ENCODE measurements at regions not wholly inside any gene's neighbourhood (a gene's known extent, or its start where the extent isn't known, plus 50 kb on each side); places are given as distances from the start of the nearest gene placed in this dataset.
"Not testable (repeated sequence)": the region's sequence is repeated elsewhere in the genome, so short reads cannot be mapped to it uniquely, and the experiment has no call there.

DNA sequence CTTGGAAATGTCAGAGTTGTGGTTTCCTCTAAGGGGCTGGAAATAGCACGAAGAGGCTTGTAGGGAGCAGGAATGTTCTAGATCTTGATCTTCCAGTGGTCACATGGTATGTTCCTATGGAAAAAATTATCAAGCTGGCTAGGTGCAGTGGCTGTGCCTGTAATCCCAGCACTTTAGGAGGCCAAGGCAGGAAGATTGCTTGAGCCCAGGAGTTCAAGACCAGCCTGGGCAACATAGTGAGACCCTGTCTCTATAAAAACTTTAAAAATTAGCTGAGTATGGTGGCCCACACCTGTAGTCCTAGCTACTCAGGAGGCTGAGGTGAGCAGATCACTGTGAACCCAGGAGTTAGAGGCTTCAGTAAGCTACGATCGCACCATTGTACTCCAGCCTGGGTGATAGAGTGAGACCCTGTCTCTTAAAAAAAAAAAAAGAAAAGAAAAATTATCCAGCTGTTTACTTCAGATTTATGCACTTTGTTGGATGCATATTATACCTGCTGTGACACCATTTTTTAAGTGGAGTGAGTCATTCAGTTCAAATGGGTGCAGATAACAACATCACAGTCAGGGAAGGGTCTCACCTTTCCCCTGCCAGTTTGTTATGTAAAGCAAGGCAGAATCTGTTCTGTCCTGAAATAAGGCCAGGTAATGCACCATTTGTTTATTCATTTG lies 65.7 kb upstream of the LYRM9 start:
- ChIA-PET POLR2A (no interaction called here), CTCF (no interaction called here)
- H3K4me1 Mint-ChIP-seq (ENCODE audit: low read depth), result no peaks in the 10 kb centered on the region
- no peaks in the 10 kb centered on the region for H3K36me3 Mint-ChIP-seq (ENCODE audit: low read depth)
- no peak overlapping the region for H3K4me3 Mint-ChIP-seq
- Histone ChIP-seq H3K36me3 (ENCODE audit: insufficient read depth, low read length) (no peaks in the 10 kb centered on the region), H3K27me3 (ENCODE audit: control insufficient read depth in 1 of 2, insufficient read depth in 2 of 2, low read length in 2 of 2) (no peaks in the 10 kb centered on the region), H3K4me3 (ENCODE audit: low read length) (no peak overlapping the region), H3K27ac (ENCODE audit: low read depth in 1 of 2, low read length in 2 of 2) (no peak overlapping the region), H3K9me3 (ENCODE audit: control insufficient read depth in 1 of 2, insufficient read depth in 1 of 2, low read length in 2 of 2) (no peaks in the 10 kb centered on the region), H3K4me1 (ENCODE audit: insufficient read depth, low read length) (no peaks in the 10 kb centered on the region)
- peaks cover 11% of the 10 kb centered on the region for H3K27me3 Mint-ChIP-seq
- no peak for DNase-seq
- H3K9me3 Mint-ChIP-seq, result no peaks in the 10 kb centered on the region
- no peak for ATAC-seq (ENCODE audit: poor library complexity)
- intact Hi-C loops (cut with DNase I, micrococcal nuclease), result no loop called here
- H3K27ac Mint-ChIP-seq, result no peak overlapping the region
- TF ChIP-seq, protein P1, sequence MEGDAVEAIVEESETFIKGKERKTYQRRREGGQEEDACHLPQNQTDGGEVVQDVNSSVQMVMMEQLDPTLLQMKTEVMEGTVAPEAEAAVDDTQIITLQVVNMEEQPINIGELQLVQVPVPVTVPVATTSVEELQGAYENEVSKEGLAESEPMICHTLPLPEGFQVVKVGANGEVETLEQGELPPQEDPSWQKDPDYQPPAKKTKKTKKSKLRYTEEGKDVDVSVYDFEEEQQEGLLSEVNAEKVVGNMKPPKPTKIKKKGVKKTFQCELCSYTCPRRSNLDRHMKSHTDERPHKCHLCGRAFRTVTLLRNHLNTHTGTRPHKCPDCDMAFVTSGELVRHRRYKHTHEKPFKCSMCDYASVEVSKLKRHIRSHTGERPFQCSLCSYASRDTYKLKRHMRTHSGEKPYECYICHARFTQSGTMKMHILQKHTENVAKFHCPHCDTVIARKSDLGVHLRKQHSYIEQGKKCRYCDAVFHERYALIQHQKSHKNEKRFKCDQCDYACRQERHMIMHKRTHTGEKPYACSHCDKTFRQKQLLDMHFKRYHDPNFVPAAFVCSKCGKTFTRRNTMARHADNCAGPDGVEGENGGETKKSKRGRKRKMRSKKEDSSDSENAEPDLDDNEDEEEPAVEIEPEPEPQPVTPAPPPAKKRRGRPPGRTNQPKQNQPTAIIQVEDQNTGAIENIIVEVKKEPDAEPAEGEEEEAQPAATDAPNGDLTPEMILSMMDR (IDR thresholded peaks at IDR 0.05), result no peak

GRCh38 chr17:27959382-27959709 lies 66.2 kb upstream of the LYRM9 start:
- H3K4me3 Mint-ChIP-seq, result no peak overlapping the region
- no peaks in the 10 kb centered on the region for H3K4me1 Mint-ChIP-seq (ENCODE audit: low read depth)
- H3K27me3 Mint-ChIP-seq, result peaks cover 9% of the 10 kb centered on the region
- H3K36me3 Mint-ChIP-seq (ENCODE audit: low read depth), result no peaks in the 10 kb centered on the region
- no peak for DNase-seq
- TF ChIP-seq, protein P1 (IDR thresholded peaks at IDR 0.05), result no peak
- no peak overlapping the region for H3K4me3 ChIP-seq (ENCODE audit: low read length)
- POLR2A ChIA-PET, result no interaction called here
- H3K9me3 Mint-ChIP-seq, result no peaks in the 10 kb centered on the region
- H3K27ac Mint-ChIP-seq, result no peak overlapping the region
- H3K27me3 ChIP-seq (ENCODE audit: control insufficient read depth in 1 of 2, insufficient read depth in 2 of 2, low read length in 2 of 2), result no peaks in the 10 kb centered on the region
- intact Hi-C loops (cut with DNase I, micrococcal nuclease), result no loop called here
- ATAC-seq (ENCODE audit: poor library complexity), result no peak
- CTCF ChIA-PET, result no interaction called here
- H3K27ac ChIP-seq (ENCODE audit: low read depth in 1 of 2, low read length in 2 of 2), result no peak overlapping the region
- H3K4me1 ChIP-seq (ENCODE audit: insufficient read depth, low read length), result no peaks in the 10 kb centered on the region
- H3K36me3 ChIP-seq (ENCODE audit: insufficient read depth, low read length), result no peaks in the 10 kb centered on the region
- H3K9me3 ChIP-seq (ENCODE audit: control insufficient read depth in 1 of 2, insufficient read depth in 1 of 2, low read length in 2 of 2), result no peaks in the 10 kb centered on the region

GRCh38 chr17:27960183-27960849 lies 67.2 kb upstream of the LYRM9 start:
- Mint-ChIP-seq H3K27ac (no peak overlapping the region), H3K9me3 (no peaks in the 10 kb centered on the region), H3K4me3 (no peak overlapping the region), H3K4me1 (ENCODE audit: low read depth) (no peaks in the 10 kb centered on the region), H3K27me3 (peaks cover under 1% of the 10 kb centered on the region), H3K36me3 (ENCODE audit: low read depth) (no peaks in the 10 kb centered on the region)
- H3K27me3 ChIP-seq (ENCODE audit: control insufficient read depth in 1 of 2, insufficient read depth in 2 of 2, low read length in 2 of 2), result no peaks in the 10 kb centered on the region
- H3K27ac ChIP-seq (ENCODE audit: low read depth in 1 of 2, low read length in 2 of 2), result no peak overlapping the region
- ChIA-PET CTCF (no interaction called here), POLR2A (no interaction called here)
- TF ChIP-seq, protein P1 (IDR thresholded peaks at IDR 0.05), result no peak
- DNase-seq, result no peak
- intact Hi-C loops (cut with DNase I, micrococcal nuclease), result no loop called here
- no peaks in the 10 kb centered on the region for H3K36me3 ChIP-seq (ENCODE audit: insufficient read depth, low read length)
- H3K4me3 ChIP-seq (ENCODE audit: low read length), result no peak overlapping the region
- ATAC-seq (ENCODE audit: poor library complexity), result no peak
- H3K4me1 ChIP-seq (ENCODE audit: insufficient read depth, low read length), result no peaks in the 10 kb centered on the region
- no peaks in the 10 kb centered on the region for H3K9me3 ChIP-seq (ENCODE audit: control insufficient read depth in 1 of 2, insufficient read depth in 1 of 2, low read length in 2 of 2)

GRCh38 chr17:27962581-27962980 lies 69.4 kb upstream of the LYRM9 start:
- CTCF ChIA-PET, result interaction anchor here (0.6 kb wide), 1 partner anchor 148 kb away, joined by 3 read pairs; no protein-coding TSS in a partner anchor
- H3K36me3 ChIP-seq (ENCODE audit: insufficient read depth, low read length); H3K4me1 Mint-ChIP-seq (ENCODE audit: low read depth); ATAC-seq (ENCODE audit: poor library complexity); H3K4me3 Mint-ChIP-seq; intact Hi-C loops (cut with DNase I, micrococcal nuclease); H3K36me3 Mint-ChIP-seq (ENCODE audit: low read depth); H3K27me3 ChIP-seq (ENCODE audit: control insufficient read depth in 1 of 2, insufficient read depth in 2 of 2, low read length in 2 of 2); H3K27me3 Mint-ChIP-seq; H3K4me1 ChIP-seq (ENCODE audit: insufficient read depth, low read length); H3K27ac ChIP-seq (ENCODE audit: low read depth in 1 of 2, low read length in 2 of 2); POLR2A ChIA-PET; DNase-seq; H3K4me3 ChIP-seq (ENCODE audit: low read length); H3K9me3 ChIP-seq (ENCODE audit: control insufficient read depth in 1 of 2, insufficient read depth in 1 of 2, low read length in 2 of 2); H3K27ac Mint-ChIP-seq; H3K9me3 Mint-ChIP-seq: not testable (repeated sequence)
